Activated T-cell treated with anti-CD3 and anti-CD28 coated beads, Interleukin-2, amount 50 U/mL, for 48 hours (primary cell): ENCODE measurements at regions not wholly inside any gene's neighbourhood (a gene's known extent, or its start where the extent isn't known, plus 50 kb on each side); places are given as distances from the start of the nearest gene placed in this dataset.

ENCODE experiments used
- DNase-seq, 2 experiments: peaks; one replicate each; pipeline ENCODE4 v3.0.0-alpha.2; 2020

- no peak for DNase-seq
Measured at GRCh38 chr20:7087803-7088202, 320.3 kb downstream of the BMP2 start.

GRCh38 chr20:7090001-7090400 lies 322.5 kb downstream of the BMP2 start:
- DNase-seq: no peak

- no peak for DNase-seq
Measured at GRCh38 chr20:7090811-7091210, 323.3 kb downstream of the BMP2 start.

GRCh38 chr20:7091655-7092054 lies 324.2 kb downstream of the BMP2 start:
- DNase-seq: no peak

GRCh38 chr20:7094438-7094997 lies 327.0 kb downstream of the BMP2 start:
- DNase-seq: peak; percentile 18 to 21

- no peak for DNase-seq
Measured at GRCh38 chr20:7106910-7107309, 339.4 kb downstream of the BMP2 start.

GRCh38 chr20:7108929-7109328 lies 341.4 kb downstream of the BMP2 start:
- no peak for DNase-seq

GRCh38 chr20:7113577-7114466 lies 346.3 kb downstream of the BMP2 start:
- DNase-seq: no peak

GRCh38 chr20:7123457-7123856 lies 356.0 kb downstream of the BMP2 start:
- DNase-seq: no peak

GRCh38 chr20:7124120-7124519 lies 356.6 kb downstream of the BMP2 start:
- DNase-seq: no peak

- DNase-seq: no peak
Measured at GRCh38 chr20:7136886-7137285, 369.4 kb downstream of the BMP2 start.

GRCh38 chr20:7137395-7138151 lies 370.1 kb downstream of the BMP2 start:
- DNase-seq: no peak

GRCh38 chr20:7144464-7144863 lies 377.0 kb downstream of the BMP2 start:
- DNase-seq: no peak

GRCh38 chr20:7146552-7147219 lies 379.2 kb downstream of the BMP2 start:
- DNase-seq: no peak

- no peak for DNase-seq
Measured at GRCh38 chr20:7147220-7147601, 379.7 kb downstream of the BMP2 start.

GRCh38 chr20:7151676-7152470 lies 384.4 kb downstream of the BMP2 start:
- no peak for DNase-seq

GRCh38 chr20:7155282-7155681 lies 387.8 kb downstream of the BMP2 start:
- DNase-seq: no peak

- DNase-seq: no peak
Measured at GRCh38 chr20:7155794-7156193, 388.3 kb downstream of the BMP2 start.

GRCh38 chr20:7159903-7160302 lies 392.4 kb downstream of the BMP2 start:
- DNase-seq: no peak

GRCh38 chr20:7161690-7162089 lies 394.2 kb downstream of the BMP2 start:
- DNase-seq: no peak

- no peak for DNase-seq
Measured at GRCh38 chr20:7171911-7172310, 404.4 kb downstream of the BMP2 start.

- no peak for DNase-seq
Measured at GRCh38 chr20:7174554-7174953, 407.1 kb downstream of the BMP2 start.
